ENCODE measurements at regions not wholly inside any gene's neighbourhood (a gene's known extent, or its start where the extent isn't known, plus 50 kb on each side); places are given as distances from the start of the nearest gene placed in this dataset.
A peak's percentile ranks its signal among the peaks of the same experiment; 100 is the strongest.
"Not testable (repeated sequence)": the region's sequence is repeated elsewhere in the genome, so short reads cannot be mapped to it uniquely, and the experiment has no call there.

GRCh38 chr5:23242891-23243290, 264.5 kb upstream of the PRDM9 start:
- no peak for DNase-seq (ENCODE audit: low read depth)

- DNase-seq (ENCODE audit: low read depth), result peak; percentile 7
Measured at GRCh38 chr5:23235246-23235645, 272.2 kb upstream of the PRDM9 start.

DNA sequence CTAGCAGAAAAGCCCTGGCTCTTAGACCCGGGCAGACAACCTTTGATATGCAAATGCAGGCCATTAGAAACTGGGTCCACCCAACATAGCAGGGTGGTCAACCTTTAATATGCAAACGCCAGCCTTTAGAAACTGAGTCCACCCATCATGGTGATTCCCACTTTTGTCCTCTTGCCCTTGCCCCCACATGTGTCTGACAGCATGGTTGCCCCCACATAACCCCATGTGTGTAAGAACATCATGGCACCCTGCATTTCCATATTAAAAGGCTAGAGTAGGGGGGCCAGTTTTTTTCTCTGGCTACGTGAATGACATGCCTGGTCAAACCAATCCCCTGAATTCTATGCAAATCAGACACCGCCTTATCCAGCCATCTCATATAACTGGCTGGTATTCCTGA, 273.2 kb upstream of the PRDM9 start:
- no peak for DNase-seq (ENCODE audit: low read depth)

DNA sequence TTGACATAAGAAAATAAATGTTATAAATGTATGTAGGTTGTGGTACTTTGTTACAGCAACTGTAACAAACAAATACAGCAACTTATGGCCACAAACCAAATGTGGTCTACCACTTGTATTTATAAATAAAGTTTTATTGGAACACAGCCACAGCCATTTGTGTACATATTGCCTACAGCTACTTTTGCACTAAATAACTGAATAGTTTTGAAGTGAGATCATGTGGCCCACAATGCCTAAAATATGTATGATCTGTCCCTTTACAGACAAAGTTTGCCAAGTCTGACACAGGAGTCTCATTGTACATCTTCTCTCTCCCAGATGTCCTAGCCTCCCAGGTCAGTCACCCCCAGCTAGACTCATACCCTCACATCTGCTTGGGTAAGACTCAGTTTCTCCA, 283.6 kb upstream of the PRDM9 start:
- peak; percentile 63 for DNase-seq (ENCODE audit: low read depth)

GRCh38 chr5:23221831-23222230, 285.6 kb upstream of the PRDM9 start:
- no peak for DNase-seq (ENCODE audit: low read depth)

DNA sequence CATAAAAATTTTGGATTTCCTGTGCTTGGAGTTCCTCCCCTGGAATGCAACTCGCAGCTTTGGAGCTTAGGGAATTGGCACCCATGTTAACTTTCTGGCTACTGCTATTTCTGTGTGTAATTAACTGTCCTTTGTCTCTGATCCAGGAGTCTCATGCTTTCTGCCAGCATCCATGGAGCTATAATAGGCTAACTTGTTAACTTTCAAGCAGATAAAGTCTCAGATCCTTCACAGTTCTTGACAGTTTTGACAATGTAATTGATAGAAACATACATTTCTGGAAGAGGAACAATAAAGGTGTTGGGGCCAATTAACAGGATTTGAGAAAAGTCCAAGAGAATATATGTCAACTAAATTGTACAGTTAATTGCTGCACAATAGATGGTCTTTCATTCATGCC, 290.2 kb upstream of the PRDM9 start:
- no peak for DNase-seq (ENCODE audit: low read depth)

DNA sequence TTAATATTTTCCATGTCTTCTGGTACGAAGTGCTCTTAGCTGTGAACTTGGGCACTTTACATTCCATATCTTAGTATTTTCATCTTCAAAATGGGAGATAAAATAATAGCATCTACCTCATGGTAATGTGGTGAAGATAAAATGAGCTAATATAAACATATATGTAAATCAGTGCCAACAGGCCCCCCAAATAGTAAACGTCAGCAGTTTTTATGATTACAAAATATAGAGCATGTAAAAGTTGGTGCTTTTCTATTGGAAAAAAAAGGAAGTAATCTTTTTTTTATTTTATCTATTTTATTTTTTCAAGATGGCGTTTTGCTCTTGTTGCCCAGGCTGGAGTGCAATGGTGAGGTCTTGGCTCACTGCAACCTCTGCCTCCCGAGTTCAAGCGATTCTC, 291.1 kb upstream of the PRDM9 start:
- no peak for DNase-seq (ENCODE audit: low read depth)

GRCh38 chr5:23208959-23209431, 298.4 kb upstream of the PRDM9 start:
- peak; percentile 68 for DNase-seq (ENCODE audit: low read depth)

DNA sequence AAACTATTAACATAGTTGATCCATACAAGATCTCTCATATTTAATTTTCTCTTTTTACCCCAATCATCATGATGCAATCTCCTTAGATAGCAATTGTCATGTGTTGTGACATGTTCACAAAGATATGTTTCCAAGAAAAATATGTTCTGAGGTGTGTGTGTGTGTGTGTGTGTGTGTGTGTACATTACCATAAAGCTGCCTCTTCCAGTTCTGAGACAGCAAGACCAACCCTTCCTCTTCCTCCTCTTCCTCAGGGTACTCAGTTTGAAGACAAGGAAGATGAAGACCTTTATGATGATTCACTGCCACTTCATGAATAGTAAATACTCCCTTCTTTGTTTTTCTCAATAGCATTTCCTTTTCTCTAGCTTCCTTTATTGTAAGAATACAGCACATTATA, 303.3 kb upstream of the PRDM9 start:
- DNase-seq (ENCODE audit: low read depth), result no peak

GRCh38 chr5:23169660-23170416, 316.7 kb upstream of the CDH12 start:
- DNase-seq (ENCODE audit: low read depth), result no peak

- no peak for DNase-seq (ENCODE audit: low read depth)
Measured at GRCh38 chr5:23164971-23165370, 311.8 kb upstream of the CDH12 start.

DNA sequence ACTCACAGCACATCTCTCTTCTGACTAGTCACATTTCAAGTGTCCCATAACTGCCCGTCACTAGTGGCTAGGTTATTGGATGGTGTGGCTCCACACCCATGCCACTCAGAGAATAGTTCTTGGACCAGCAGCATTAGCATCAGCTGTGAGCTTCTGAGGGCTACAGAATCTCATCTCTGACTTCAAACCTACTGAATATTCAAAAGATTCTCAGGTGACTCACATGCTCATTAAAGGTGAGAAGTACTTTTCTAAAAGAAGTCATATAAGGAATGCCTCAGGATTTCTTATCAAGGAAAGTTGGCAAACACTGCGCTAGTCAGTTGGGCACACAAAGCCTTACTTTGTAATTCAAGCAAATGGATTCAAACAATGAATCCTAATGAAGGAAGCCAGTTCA, 305.0 kb upstream of the CDH12 start:
- DNase-seq (ENCODE audit: low read depth), result no peak

GRCh38 chr5:23157716-23158115, 304.6 kb upstream of the CDH12 start:
- DNase-seq (ENCODE audit: low read depth), result no peak

DNA sequence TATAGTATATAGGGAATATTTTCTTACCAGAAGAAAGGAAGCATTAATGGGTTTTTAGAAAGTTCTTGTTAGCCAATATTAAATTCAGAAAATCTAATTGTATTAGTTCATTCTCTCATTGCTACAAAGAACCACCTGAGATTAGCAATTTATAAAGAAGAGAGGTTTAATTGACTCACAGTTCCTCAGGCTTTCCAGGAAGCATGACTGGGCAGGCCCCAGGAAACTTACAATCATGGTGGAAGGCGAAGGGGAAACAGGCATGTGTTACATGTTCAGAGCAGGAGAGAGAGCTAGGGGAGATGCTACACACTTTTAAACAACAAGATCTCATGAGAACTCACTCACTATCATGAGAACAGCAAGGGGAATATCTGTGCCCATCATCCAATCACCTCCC, 304.0 kb upstream of the CDH12 start:
- no peak for DNase-seq (ENCODE audit: low read depth)

GRCh38 chr5:23147625-23148024, 294.5 kb upstream of the CDH12 start:
- DNase-seq (ENCODE audit: low read depth), result no peak

GRCh38 chr5:23146183-23146582, 293.0 kb upstream of the CDH12 start:
- DNase-seq (ENCODE audit: low read depth), result no peak

DNA sequence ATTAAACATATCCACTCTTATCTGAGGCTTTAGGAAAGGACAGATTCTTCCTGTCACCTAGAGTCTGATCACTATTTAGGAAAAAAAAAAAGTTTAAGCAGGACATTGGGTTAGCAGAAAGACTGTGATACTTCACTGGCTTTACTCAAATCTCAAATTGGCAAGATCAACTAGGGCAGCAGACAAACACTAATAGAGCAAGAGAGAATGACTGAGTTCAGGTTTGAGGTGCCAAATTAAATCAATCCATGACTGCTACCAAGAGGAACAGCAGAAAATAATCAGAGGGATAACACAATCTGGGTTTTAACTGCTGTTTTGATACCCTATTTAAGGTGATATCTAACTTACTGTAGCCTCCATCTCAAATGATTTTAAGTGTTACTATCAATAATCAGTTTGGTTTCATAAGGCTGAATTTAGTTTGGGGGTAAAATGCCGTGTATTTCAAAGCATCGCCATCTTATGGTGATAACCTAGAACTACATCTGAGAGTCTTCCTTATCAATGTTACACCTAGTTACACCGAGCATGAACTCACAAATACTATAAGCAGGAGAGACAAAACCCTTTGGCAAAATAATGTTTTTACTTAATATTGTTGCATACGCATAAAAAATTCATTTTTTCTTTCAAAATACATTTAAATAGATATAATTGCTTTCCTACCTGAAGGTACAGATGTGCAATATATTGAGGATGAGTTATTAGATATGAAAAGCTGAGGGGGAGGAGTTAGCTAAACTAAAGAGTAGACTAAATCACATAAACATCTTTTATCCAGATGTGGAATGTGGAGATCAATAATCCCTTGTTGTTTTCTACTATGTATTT, 286.4 kb upstream of the CDH12 start:
- DNase-seq (ENCODE audit: low read depth), result peak; percentile 29

DNA sequence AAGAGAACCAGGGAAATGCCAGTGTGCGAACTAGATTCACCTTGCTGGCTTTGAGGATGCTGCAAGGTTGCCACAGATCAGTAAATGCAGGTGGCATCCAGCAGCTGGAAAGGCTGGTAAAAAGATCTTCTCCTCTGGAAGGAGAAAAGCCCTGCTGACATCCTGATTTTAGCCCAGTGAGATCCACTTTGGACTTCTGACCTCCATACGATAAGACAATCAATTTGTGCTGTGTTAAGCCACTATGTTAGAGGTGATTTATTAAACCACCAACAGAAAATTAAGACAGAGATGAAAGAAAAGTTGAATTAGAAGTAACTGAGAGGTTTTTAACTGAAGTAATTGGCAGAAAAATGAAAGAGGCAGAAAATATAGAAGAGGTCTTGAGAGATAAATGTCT, 283.8 kb upstream of the CDH12 start:
- DNase-seq (ENCODE audit: low read depth), result no peak

- no peak for DNase-seq (ENCODE audit: low read depth)
Measured at GRCh38 chr5:23132231-23132630, 279.1 kb upstream of the CDH12 start.

GRCh38 chr5:23112237-23112636, 259.1 kb upstream of the CDH12 start:
- DNase-seq (ENCODE audit: low read depth), result no peak

DNA sequence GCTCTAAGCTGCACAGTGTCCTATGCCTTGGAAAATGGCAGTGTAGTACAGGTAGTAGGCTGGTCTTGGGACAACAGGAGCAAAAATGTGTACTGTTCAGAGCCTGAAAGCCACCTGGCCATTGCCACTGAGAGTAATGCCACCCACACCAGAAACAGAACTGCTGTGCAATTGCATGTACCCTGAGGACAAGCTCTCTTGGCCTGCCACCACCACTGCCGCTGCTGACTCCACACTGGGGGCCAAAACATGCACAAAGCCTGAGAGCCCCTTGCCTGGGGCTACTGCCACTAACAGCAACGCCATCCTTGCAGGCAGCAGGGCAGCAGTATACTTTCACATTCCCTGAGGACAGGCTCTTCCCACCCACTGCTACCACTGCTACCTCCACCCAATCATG, 251.9 kb upstream of the CDH12 start:
- DNase-seq (ENCODE audit: low read depth), result no peak

- DNase-seq (ENCODE audit: low read depth), result no peak
Measured at GRCh38 chr5:23103566-23103965, 250.4 kb upstream of the CDH12 start.

- not testable (repeated sequence) for DNase-seq (ENCODE audit: low read depth)
Measured at GRCh38 chr5:23095418-23095817, 242.3 kb upstream of the CDH12 start.
